Hepatocyte (in vitro differentiated cells): ENCODE measurements at regions not wholly inside any gene's neighbourhood (a gene's known extent, or its start where the extent isn't known, plus 50 kb on each side); places are given as distances from the start of the nearest gene placed in this dataset.

Experiments used
- DNase-seq: peaks from one replicate; pipeline ENCODE4 v3.0.0-alpha.2; 2016; ENCODE audit warnings: low spot score
- H2AFZ ChIP-seq: fragments of 200-600 bp; sonication (generic); 2 replicates; pipeline ENCODE4 v1.6.0; 2016; ENCODE audit warnings: antibody characterized with exemption, mild to moderate bottlenecking
- H3K27ac ChIP-seq: fragments of 200-600 bp; sonication (generic); 2 replicates; pipeline ENCODE4 v1.5.1; 2016; ENCODE audit warnings: mild to moderate bottlenecking
- H3K27me3 ChIP-seq: fragments of 200-600 bp; sonication (generic); 2 replicates; pipeline ENCODE4 v1.6.1; 2016
- H3K36me3 ChIP-seq: fragments of 200-600 bp; sonication (generic); replicated peaks from 2 replicates; pipeline ENCODE4 v1.5.1; 2016; ENCODE audit warnings: low read depth; ENCODE audit not compliant: insufficient read depth
- H3K4me1 ChIP-seq: fragments of 200-600 bp; sonication (generic); 2 replicates; pipeline ENCODE4 v1.5.1; 2016; ENCODE audit warnings: mild to moderate bottlenecking, moderate library complexity; ENCODE audit not compliant: insufficient read depth
- H3K4me2 ChIP-seq: fragments of 200-600 bp; sonication (generic); 2 replicates; pipeline ENCODE4 v1.6.0; 2016
- H3K4me3 ChIP-seq: fragments of 200-600 bp; sonication (generic); 2 replicates; pipeline ENCODE4 v1.5.1; 2016; ENCODE audit warnings: mild to moderate bottlenecking
- H3K79me2 ChIP-seq: fragments of 200-600 bp; sonication (generic); 2 replicates; pipeline ENCODE4 v1.6.0; 2017; ENCODE audit warnings: mild to moderate bottlenecking
- H3K9me2 ChIP-seq: fragments of 200-600 bp; sonication (generic); replicated peaks from 2 replicates; pipeline ENCODE4 v1.6.0; 2017; ENCODE audit warnings: mild to moderate bottlenecking; ENCODE audit not compliant: insufficient read depth
- H3K9me3 ChIP-seq: fragments of 200-600 bp; sonication (generic); 2 replicates; pipeline ENCODE4 v1.5.1; 2016; ENCODE audit warnings: low read depth, mild to moderate bottlenecking
- H4K20me1 ChIP-seq: fragments of 200-600 bp; sonication (generic); 2 replicates; pipeline ENCODE4 v1.6.0; 2016; ENCODE audit warnings: mild to moderate bottlenecking; ENCODE audit not compliant: insufficient read depth, poor library complexity, severe bottlenecking
- EZH2 ChIP-seq: fragments of 200-600 bp; sonication (generic); IDR thresholded peaks from 2 replicates; pipeline ENCODE4 v1.6.1; 2016; ENCODE audit warnings: antibody characterized with exemption, mild to moderate bottlenecking, borderline replicate concordance
- EZH2phosphoT487 ChIP-seq: fragments of 200-600 bp; sonication (generic); IDR thresholded peaks from one replicate; pipeline ENCODE4 v1.6.1; 2018; ENCODE audit warnings: antibody characterized with exemption, mild to moderate bottlenecking, low read depth, moderate library complexity; ENCODE audit not compliant: unreplicated experiment, severe bottlenecking
- WGBS: methylation state at CpG from one replicate; pipeline ENCODE4 v1.1.6; 2016; ENCODE audit warnings: low lambda C conversion rate; ENCODE audit errors: missing lambda C conversion rate; 5-methylcytosine and 5-hydroxymethylcytosine counted together
- TF ChIP-seq, protein P1 (sequence below): fragments of 200-600 bp; sonication (generic); IDR thresholded peaks from 2 replicates; pipeline ENCODE4 v1.5.1; 2016; ENCODE audit warnings: antibody characterized with exemption, mild to moderate bottlenecking; ENCODE audit not compliant: poor library complexity

DNA sequence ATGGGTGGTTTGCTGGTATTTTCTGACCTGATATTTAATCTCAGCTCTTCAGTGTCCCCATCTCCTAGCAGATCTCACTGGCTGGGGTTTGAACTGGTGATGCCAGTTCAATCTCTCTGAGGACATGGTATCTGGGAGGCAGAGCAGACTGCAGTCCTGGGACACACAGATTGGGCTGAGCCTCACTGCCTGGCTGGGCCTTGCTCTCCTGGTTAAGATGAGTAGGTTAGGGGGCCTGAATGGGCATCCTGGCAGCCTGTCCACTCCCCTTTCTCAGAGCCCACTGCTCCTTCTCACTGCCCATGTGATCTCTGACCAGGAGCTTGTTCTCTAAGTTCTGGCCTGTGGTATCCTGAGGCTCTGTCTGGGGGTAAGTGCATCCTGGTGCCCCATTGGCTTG, 363.4 kb downstream of the GLRX3 start:
- DNase-seq: no peak
- H3K4me3 ChIP-seq: no peak overlapping the region
- no peaks in the 10 kb centered on the region for H3K9me3 ChIP-seq
- no peak overlapping the region for H3K27ac ChIP-seq
- no peak overlapping the region for H2AFZ ChIP-seq
- no peaks in the 10 kb centered on the region for H3K36me3 ChIP-seq
- H3K4me2 ChIP-seq: no peak overlapping the region
- no peaks in the 10 kb centered on the region for H3K4me1 ChIP-seq
- H3K79me2 ChIP-seq: no peaks in the 10 kb centered on the region
- TF ChIP-seq EZH2 (no peak), EZH2phosphoT487 (no peak)
- TF ChIP-seq, protein P1, sequence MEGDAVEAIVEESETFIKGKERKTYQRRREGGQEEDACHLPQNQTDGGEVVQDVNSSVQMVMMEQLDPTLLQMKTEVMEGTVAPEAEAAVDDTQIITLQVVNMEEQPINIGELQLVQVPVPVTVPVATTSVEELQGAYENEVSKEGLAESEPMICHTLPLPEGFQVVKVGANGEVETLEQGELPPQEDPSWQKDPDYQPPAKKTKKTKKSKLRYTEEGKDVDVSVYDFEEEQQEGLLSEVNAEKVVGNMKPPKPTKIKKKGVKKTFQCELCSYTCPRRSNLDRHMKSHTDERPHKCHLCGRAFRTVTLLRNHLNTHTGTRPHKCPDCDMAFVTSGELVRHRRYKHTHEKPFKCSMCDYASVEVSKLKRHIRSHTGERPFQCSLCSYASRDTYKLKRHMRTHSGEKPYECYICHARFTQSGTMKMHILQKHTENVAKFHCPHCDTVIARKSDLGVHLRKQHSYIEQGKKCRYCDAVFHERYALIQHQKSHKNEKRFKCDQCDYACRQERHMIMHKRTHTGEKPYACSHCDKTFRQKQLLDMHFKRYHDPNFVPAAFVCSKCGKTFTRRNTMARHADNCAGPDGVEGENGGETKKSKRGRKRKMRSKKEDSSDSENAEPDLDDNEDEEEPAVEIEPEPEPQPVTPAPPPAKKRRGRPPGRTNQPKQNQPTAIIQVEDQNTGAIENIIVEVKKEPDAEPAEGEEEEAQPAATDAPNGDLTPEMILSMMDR: no peak
- H3K27me3 ChIP-seq: no peaks in the 10 kb centered on the region
- no peaks in the 10 kb centered on the region for H4K20me1 ChIP-seq
- no peaks in the 10 kb centered on the region for H3K9me2 ChIP-seq

DNA sequence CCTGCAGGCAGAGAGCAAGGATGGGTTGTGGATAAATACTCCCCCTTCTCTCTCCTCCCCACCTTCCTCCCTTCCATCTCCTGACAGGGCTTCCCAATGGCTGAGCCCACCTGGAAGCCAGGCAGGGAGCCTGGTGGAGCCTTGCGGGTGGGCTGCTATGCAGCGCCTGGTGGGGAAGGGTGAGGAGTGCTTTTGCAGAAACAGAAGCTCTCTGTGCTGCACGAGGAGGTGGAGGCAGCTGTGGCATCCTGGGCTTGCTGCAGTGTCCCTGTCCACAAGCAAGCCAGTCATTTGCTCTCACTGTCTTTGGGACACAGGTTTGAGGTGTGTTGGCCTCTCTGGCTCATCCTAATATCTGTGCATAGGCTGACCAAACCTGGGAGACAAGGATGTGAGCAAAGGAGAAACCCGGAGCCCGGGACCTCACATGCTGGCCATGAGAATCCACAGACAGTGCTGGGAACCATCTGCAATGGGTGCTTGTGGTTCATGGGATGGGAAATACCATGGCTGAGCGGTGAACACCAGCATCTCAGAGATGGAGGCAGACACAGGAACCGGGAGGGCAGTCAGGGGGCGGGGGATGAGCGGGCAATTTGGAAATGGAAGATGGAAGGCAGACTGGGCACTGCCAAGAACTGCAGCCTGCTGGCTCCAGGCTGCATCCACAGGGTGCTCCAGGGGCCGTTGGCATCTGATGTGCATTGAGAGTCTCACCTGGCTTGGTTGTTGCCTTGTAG, 364.2 kb downstream of the GLRX3 start:
- Histone ChIP-seq H3K36me3 (no peaks in the 10 kb centered on the region), H3K4me2 (no peak overlapping the region), H3K79me2 (no peaks in the 10 kb centered on the region), H3K9me3 (no peaks in the 10 kb centered on the region), H3K4me3 (no peak overlapping the region), H4K20me1 (no peaks in the 10 kb centered on the region), H3K27me3 (no peaks in the 10 kb centered on the region), H3K9me2 (no peaks in the 10 kb centered on the region), H3K27ac (no peak overlapping the region), H3K4me1 (no peaks in the 10 kb centered on the region), H2AFZ (no peak overlapping the region)
- WGBS: 87% methylated on average over 10 of the region's 10 CpGs
- DNase-seq: no peak
- no peak for TF ChIP-seq EZH2phosphoT487
- TF ChIP-seq, protein P1: no peak
- no peak for TF ChIP-seq EZH2

DNA sequence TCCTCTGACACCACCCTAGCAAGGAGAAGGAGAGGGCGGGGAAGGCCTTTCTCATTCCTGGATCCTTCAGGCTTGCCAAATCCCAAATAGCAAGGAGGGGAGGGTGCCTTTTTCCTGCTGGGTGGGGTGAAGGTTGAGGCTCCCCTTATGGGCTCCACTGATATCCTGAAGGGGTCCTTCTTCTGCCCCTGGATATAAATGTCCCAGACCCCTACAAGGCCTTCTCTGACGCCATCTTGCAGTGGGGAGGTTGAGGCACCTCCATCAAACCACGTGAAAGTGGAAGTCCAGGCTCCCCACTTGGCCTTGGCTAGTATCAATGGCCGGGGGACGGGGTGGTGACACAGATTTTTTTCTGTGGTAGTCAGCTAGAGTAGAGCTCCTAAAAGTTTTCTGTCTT, 371.3 kb downstream of the GLRX3 start:
- no peak overlapping the region for H3K27ac ChIP-seq
- H3K9me3 ChIP-seq: no peaks in the 10 kb centered on the region
- no peaks in the 10 kb centered on the region for H4K20me1 ChIP-seq
- no peaks in the 10 kb centered on the region for H3K27me3 ChIP-seq
- H3K79me2 ChIP-seq: no peaks in the 10 kb centered on the region
- H3K4me2 ChIP-seq: no peak overlapping the region
- no peak overlapping the region for H3K4me3 ChIP-seq
- DNase-seq: no peak
- H2AFZ ChIP-seq: no peak overlapping the region
- H3K36me3 ChIP-seq: no peaks in the 10 kb centered on the region
- TF ChIP-seq, protein P1: no peak
- TF ChIP-seq EZH2 (no peak), EZH2phosphoT487 (no peak)
- WGBS: 72% methylated on average over 5 of the region's 5 CpGs
- H3K9me2 ChIP-seq: no peaks in the 10 kb centered on the region
- no peaks in the 10 kb centered on the region for H3K4me1 ChIP-seq
